ENCODE measurements at regions not wholly inside any gene's neighbourhood (a gene's known extent, or its start where the extent isn't known, plus 50 kb on each side); places are given as distances from the start of the nearest gene placed in this dataset.
A peak's percentile ranks its signal among the peaks of the same experiment; 100 is the strongest.

DNA sequence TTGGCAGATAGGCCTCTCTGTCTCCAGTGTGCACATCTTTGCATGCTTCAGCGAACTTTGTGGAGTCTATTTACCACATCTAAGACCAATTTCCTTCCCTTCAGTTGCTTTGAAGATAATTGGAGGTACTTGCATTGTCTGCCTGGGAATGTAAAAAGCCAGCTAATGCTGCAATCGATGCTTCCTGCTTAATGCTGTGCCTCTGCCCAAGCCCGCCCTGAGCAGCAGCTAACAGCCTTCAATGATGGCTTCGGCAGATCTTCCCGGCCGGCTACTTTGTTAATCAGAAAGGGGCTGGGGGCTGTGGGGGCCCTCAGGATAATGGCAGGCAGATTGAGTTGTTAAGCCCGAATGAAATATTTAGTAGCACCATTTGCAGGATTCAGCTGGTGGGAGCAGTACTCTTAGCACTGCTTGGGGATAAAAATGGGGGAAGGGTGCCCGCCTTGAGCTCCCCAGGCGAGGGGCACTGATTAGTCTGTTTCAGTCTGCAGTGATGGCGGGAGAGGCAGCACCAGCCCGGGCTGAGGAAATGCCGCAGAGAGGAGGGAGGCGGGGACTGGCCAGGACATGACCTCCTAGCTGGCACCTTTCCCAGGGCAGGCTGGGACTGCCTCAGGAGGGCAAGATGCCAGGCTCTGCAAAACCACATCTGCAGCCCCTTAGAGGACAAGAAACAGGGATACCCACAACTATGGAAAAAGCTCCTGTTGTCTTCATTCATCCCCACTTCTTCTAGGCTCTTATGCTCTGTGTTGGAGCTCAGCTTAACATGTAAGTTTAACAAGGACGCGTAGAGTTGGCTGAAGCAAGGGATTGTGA, 460.0 kb downstream of the BUD13 start:
- Histone ChIP-seq H3K4me3 (no peak overlapping the region), H3F3A (replicated peaks; ENCODE audit: low read depth) (no peaks in the 10 kb centered on the region), H3K27me3 (ENCODE audit: insufficient read depth) (no peaks in the 10 kb centered on the region), H4K20me1 (replicated peaks; ENCODE audit: insufficient read depth) (no peaks in the 10 kb centered on the region), H2AFZ (peak overlapping the region; percentile 69; the same call in 1 of the 2 replicates), H3K79me2 (replicated peaks; ENCODE audit: insufficient read depth) (no peaks in the 10 kb centered on the region), H3K36me3 (ENCODE audit: insufficient read depth) (no peaks in the 10 kb centered on the region), H3K27ac (ENCODE audit: low read depth) (no peak overlapping the region), H3K9me2 (ENCODE audit: insufficient read depth) (no peaks in the 10 kb centered on the region), H3K4me2 (peak overlapping the region; percentile 51), H3K4me1 (ENCODE audit: insufficient read depth) (peaks cover 28% of the 10 kb centered on the region)
- DNase-seq (ENCODE audit: low spot score) (peak; percentile 23), ATAC-seq (peak; percentile 51)
- Mint-ChIP-seq H3K36me3 (ENCODE audit: low read depth) (no peaks in the 10 kb centered on the region), H3K4me3 (no peak overlapping the region), H3K9me3 (no peaks in the 10 kb centered on the region), H3K27me3 (ENCODE audit: insufficient read depth, low read depth, poor library complexity) (no peaks in the 10 kb centered on the region), H3K4me1 (peaks cover 32% of the 10 kb centered on the region), H3K27ac (no peak overlapping the region)
- no peak for TF ChIP-seq ZNF331 (CRISPR knock-in tag; IDR thresholded peaks at IDR 0.05; ENCODE audit: low read depth)
- TF ChIP-seq CREB1 (CRISPR knock-in tag; IDR thresholded peaks at IDR 0.05; ENCODE audit: low read depth), result no peak
- TF ChIP-seq, protein P1, sequence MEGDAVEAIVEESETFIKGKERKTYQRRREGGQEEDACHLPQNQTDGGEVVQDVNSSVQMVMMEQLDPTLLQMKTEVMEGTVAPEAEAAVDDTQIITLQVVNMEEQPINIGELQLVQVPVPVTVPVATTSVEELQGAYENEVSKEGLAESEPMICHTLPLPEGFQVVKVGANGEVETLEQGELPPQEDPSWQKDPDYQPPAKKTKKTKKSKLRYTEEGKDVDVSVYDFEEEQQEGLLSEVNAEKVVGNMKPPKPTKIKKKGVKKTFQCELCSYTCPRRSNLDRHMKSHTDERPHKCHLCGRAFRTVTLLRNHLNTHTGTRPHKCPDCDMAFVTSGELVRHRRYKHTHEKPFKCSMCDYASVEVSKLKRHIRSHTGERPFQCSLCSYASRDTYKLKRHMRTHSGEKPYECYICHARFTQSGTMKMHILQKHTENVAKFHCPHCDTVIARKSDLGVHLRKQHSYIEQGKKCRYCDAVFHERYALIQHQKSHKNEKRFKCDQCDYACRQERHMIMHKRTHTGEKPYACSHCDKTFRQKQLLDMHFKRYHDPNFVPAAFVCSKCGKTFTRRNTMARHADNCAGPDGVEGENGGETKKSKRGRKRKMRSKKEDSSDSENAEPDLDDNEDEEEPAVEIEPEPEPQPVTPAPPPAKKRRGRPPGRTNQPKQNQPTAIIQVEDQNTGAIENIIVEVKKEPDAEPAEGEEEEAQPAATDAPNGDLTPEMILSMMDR (conservative IDR thresholded peaks at IDR 0.05; ENCODE audit: low read depth in 2 of 2), result no peak
- no peak for TF ChIP-seq POLR2AphosphoS5 (IDR thresholded peaks at IDR 0.05; ENCODE audit: low read depth)
- TF ChIP-seq EZH2 (IDR thresholded peaks at IDR 0.05; ENCODE audit: low read depth, unreplicated experiment), result no peak
- TF ChIP-seq ZNF462 (CRISPR knock-in tag; IDR thresholded peaks at IDR 0.05), result no peak
- TF ChIP-seq EZH2phosphoT487 (IDR thresholded peaks at IDR 0.05; ENCODE audit: unreplicated experiment), result no peak
- no peak for TF ChIP-seq JUNB (IDR thresholded peaks at IDR 0.05; ENCODE audit: unreplicated experiment)
- no peak for TF ChIP-seq NANOG (IDR thresholded peaks at IDR 0.05; ENCODE audit: borderline replicate concordance)
- TF ChIP-seq, protein P2, sequence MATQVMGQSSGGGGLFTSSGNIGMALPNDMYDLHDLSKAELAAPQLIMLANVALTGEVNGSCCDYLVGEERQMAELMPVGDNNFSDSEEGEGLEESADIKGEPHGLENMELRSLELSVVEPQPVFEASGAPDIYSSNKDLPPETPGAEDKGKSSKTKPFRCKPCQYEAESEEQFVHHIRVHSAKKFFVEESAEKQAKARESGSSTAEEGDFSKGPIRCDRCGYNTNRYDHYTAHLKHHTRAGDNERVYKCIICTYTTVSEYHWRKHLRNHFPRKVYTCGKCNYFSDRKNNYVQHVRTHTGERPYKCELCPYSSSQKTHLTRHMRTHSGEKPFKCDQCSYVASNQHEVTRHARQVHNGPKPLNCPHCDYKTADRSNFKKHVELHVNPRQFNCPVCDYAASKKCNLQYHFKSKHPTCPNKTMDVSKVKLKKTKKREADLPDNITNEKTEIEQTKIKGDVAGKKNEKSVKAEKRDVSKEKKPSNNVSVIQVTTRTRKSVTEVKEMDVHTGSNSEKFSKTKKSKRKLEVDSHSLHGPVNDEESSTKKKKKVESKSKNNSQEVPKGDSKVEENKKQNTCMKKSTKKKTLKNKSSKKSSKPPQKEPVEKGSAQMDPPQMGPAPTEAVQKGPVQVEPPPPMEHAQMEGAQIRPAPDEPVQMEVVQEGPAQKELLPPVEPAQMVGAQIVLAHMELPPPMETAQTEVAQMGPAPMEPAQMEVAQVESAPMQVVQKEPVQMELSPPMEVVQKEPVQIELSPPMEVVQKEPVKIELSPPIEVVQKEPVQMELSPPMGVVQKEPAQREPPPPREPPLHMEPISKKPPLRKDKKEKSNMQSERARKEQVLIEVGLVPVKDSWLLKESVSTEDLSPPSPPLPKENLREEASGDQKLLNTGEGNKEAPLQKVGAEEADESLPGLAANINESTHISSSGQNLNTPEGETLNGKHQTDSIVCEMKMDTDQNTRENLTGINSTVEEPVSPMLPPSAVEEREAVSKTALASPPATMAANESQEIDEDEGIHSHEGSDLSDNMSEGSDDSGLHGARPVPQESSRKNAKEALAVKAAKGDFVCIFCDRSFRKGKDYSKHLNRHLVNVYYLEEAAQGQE (IDR thresholded peaks at IDR 0.05; ENCODE audit: unreplicated experiment), result no peak
- TF ChIP-seq ETS1 (IDR thresholded peaks at IDR 0.05), result no peak
- no peak for TF ChIP-seq ZNF114 (CRISPR knock-in tag; IDR thresholded peaks at IDR 0.05)
- no peak for TF ChIP-seq STAT1 (IDR thresholded peaks at IDR 0.05; ENCODE audit: unreplicated experiment)
